Osteoblast (primary cell): ENCODE measurements at regions not wholly inside any gene's neighbourhood (a gene's known extent, or its start where the extent isn't known, plus 50 kb on each side); places are given as distances from the start of the nearest gene placed in this dataset.

Experiments used
- DNase-seq: peaks from one replicate; pipeline ENCODE4 v3.0.0; 2011; ENCODE audit warnings: low spot score, mixed read lengths; ENCODE audit not compliant: insufficient read length; ENCODE audit errors: missing footprints
- H2AFZ ChIP-seq: 2 replicates; pipeline ENCODE4 v1.6.0; 2011; ENCODE audit warnings: mild to moderate bottlenecking, low read length
- H3K27ac ChIP-seq: 2 replicates; pipeline ENCODE4 v1.5.1; 2011; ENCODE audit warnings: mild to moderate bottlenecking, low read depth, low read length, moderate library complexity
- H3K27me3 ChIP-seq: 2 replicates; pipeline ENCODE4 v1.6.0; 2012; ENCODE audit warnings: mild to moderate bottlenecking, control low read depth, inconsistent platforms, low read length, moderate library complexity; ENCODE audit not compliant: insufficient read depth
- H3K36me3 ChIP-seq: 2 replicates; pipeline ENCODE4 v1.5.1; 2011; ENCODE audit warnings: mild to moderate bottlenecking, low read length, control low read depth, moderate library complexity; ENCODE audit not compliant: insufficient read depth
- H3K4me1 ChIP-seq: 2 replicates; pipeline ENCODE4 v1.5.1; 2011; ENCODE audit warnings: mild to moderate bottlenecking, low read length, control low read depth, moderate library complexity; ENCODE audit not compliant: insufficient read depth
- H3K4me2 ChIP-seq: 2 replicates; pipeline ENCODE4 v1.6.0; 2011; ENCODE audit warnings: mild to moderate bottlenecking, low read length; ENCODE audit not compliant: insufficient read depth
- H3K4me3 ChIP-seq: fragments of 200-600 bp; sonication (generic); 3 replicates; pipeline ENCODE4 v1.5.1; 2012; ENCODE audit warnings: mild to moderate bottlenecking, low read length, inconsistent platforms; ENCODE audit not compliant: insufficient read depth
- H3K79me2 ChIP-seq: 2 replicates; pipeline ENCODE4 v1.6.0; 2012; ENCODE audit warnings: mild to moderate bottlenecking, low read length, control low read depth, inconsistent platforms; ENCODE audit not compliant: insufficient read depth
- H3K9me3 ChIP-seq: 2 replicates; pipeline ENCODE4 v1.5.1; 2011; ENCODE audit warnings: low read depth, low read length, control low read depth
- H4K20me1 ChIP-seq: 2 replicates; pipeline ENCODE4 v1.6.0; 2012; ENCODE audit warnings: mild to moderate bottlenecking, low read length, control low read depth; ENCODE audit not compliant: insufficient read depth
- TF ChIP-seq, protein P1 (sequence below): IDR thresholded peaks from 2 replicates; pipeline ENCODE4 v1.5.1; 2011; ENCODE audit warnings: mild to moderate bottlenecking, low read depth, low read length, moderate library complexity; ENCODE audit errors: extremely low read depth

DNA sequence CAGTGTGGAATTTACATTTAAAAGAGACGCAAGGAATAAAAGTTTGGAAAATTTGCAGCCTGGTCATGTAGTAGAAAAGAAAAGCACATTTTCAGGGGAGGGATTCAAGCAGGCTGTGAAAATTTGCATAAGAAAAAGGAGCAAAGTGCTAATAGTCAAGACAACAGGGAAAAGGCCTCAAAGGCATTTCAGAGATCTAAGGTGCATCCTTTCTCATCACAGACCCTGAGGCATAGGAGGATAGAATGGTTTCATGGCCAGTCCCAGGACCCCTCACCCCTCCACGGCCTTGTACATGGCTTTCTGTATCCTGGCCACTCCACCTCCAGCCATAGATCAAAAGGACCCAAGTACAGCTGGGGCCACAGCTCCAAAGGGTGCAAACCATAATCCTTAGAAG is 380.5 kb upstream of the BRINP3 start:
- Histone ChIP-seq H3K79me2 (no peaks in the 10 kb centered on the region), H3K4me2 (no peak overlapping the region), H3K36me3 (no peaks in the 10 kb centered on the region), H3K4me3 (no peak overlapping the region), H3K9me3 (no peaks in the 10 kb centered on the region), H4K20me1 (no peaks in the 10 kb centered on the region), H2AFZ (no peak overlapping the region), H3K27me3 (no peaks in the 10 kb centered on the region), H3K4me1 (no peaks in the 10 kb centered on the region), H3K27ac (no peak overlapping the region)
- DNase-seq, result no peak
- TF ChIP-seq, protein P1, sequence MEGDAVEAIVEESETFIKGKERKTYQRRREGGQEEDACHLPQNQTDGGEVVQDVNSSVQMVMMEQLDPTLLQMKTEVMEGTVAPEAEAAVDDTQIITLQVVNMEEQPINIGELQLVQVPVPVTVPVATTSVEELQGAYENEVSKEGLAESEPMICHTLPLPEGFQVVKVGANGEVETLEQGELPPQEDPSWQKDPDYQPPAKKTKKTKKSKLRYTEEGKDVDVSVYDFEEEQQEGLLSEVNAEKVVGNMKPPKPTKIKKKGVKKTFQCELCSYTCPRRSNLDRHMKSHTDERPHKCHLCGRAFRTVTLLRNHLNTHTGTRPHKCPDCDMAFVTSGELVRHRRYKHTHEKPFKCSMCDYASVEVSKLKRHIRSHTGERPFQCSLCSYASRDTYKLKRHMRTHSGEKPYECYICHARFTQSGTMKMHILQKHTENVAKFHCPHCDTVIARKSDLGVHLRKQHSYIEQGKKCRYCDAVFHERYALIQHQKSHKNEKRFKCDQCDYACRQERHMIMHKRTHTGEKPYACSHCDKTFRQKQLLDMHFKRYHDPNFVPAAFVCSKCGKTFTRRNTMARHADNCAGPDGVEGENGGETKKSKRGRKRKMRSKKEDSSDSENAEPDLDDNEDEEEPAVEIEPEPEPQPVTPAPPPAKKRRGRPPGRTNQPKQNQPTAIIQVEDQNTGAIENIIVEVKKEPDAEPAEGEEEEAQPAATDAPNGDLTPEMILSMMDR, result no peak

DNA sequence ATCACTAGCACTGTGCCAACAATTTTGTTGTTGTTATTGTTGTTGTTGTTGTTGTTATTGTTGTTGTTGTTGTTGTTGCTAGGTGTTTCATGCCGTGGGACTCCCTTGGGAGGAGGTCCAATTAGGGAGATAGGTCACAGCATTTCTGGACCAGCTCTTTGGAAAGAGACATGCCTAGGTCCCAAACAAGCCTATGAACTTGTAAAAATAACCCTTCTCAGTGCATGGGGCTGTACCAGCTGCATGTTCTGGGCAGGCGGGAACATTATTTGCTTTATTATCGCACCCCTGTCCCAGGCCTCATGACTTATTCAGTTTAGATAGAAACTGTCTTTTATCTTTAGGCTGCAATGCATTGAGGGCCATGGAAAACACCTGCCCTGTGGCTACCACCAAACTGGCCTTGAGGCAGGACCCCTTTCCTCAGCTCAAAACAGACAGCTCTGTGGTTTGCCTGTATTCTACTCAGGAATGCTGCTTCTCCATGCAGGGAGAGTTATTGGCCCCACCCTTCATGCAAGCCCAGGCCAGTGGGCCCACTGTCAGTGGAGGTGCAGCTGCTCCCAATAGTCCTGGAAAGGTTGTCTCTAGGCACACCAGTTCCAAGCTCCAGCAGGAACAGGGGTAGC is 386.5 kb upstream of the BRINP3 start:
- no peaks in the 10 kb centered on the region for H4K20me1 ChIP-seq
- no peaks in the 10 kb centered on the region for H3K79me2 ChIP-seq
- H3K4me3 ChIP-seq, result no peak overlapping the region
- no peak for DNase-seq
- H3K27ac ChIP-seq, result no peak overlapping the region
- H3K9me3 ChIP-seq, result no peaks in the 10 kb centered on the region
- H3K36me3 ChIP-seq, result no peaks in the 10 kb centered on the region
- H3K4me2 ChIP-seq, result no peak overlapping the region
- no peaks in the 10 kb centered on the region for H3K4me1 ChIP-seq
- H2AFZ ChIP-seq, result no peak overlapping the region
- TF ChIP-seq, protein P1, result no peak
- no peaks in the 10 kb centered on the region for H3K27me3 ChIP-seq

DNA sequence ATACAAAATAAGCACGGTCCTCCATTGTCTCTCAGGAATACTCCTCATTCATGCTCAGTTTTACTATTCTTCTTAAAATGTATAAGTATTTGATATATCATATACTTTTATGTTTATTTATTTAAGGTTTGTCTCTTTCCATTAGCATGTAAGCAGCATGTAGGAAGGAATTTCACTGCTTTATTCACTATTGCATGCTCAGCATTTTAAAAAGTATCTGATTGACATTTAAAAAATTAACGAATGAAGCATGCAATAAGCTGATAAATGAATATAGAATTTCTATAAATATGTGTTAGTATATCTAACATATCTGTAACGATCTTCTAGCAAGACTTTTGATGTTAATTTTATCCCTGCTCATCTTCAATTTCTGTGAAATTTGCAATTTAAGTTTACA is 402.7 kb upstream of the BRINP3 start:
- H4K20me1 ChIP-seq, result no peaks in the 10 kb centered on the region
- H3K9me3 ChIP-seq, result no peaks in the 10 kb centered on the region
- H3K36me3 ChIP-seq, result no peaks in the 10 kb centered on the region
- H2AFZ ChIP-seq, result no peak overlapping the region
- TF ChIP-seq, protein P1, result no peak
- H3K4me1 ChIP-seq, result no peaks in the 10 kb centered on the region
- no peaks in the 10 kb centered on the region for H3K27me3 ChIP-seq
- no peak overlapping the region for H3K4me3 ChIP-seq
- no peaks in the 10 kb centered on the region for H3K79me2 ChIP-seq
- no peak for DNase-seq
- H3K27ac ChIP-seq, result no peak overlapping the region
- H3K4me2 ChIP-seq, result no peak overlapping the region

DNA sequence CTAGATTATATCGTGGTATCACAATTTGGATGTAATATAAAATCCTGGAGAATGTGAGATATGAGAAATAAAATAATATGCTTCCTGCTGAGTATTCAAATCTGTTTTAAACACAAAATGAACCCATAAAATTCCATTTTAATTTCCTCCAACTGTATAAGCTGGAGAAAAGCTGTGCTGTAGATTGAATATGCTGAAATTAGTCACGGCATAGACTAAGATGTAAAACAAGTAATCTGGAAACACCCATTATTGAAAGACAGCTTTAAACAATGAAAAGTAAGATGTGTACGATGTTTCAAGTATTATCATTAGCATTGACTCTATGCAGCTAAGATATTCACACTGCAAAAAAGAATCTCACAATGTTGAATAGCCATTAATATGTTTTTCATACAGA is 403.4 kb upstream of the BRINP3 start:
- Histone ChIP-seq H4K20me1 (no peaks in the 10 kb centered on the region), H3K4me1 (no peaks in the 10 kb centered on the region), H3K27ac (no peak overlapping the region), H3K4me3 (no peak overlapping the region), H3K36me3 (no peaks in the 10 kb centered on the region), H3K79me2 (no peaks in the 10 kb centered on the region), H3K4me2 (no peak overlapping the region), H3K27me3 (no peaks in the 10 kb centered on the region), H3K9me3 (no peaks in the 10 kb centered on the region), H2AFZ (no peak overlapping the region)
- no peak for DNase-seq
- TF ChIP-seq, protein P1, result no peak
